ELR (cell line): ENCODE measurements at regions not wholly inside any gene's neighbourhood (a gene's known extent, or its start where the extent isn't known, plus 50 kb on each side); places are given as distances from the start of the nearest gene placed in this dataset.
A peak's percentile ranks its signal among the peaks of the same experiment; 100 is the strongest.
"Not testable (repeated sequence)": the region's sequence is repeated elsewhere in the genome, so short reads cannot be mapped to it uniquely, and the experiment has no call there.

Experiments
- DNase-seq: peaks from one replicate; pipeline ENCODE4 v3.0.0-alpha.2; 2015; ENCODE audit warnings: low read depth

- DNase-seq = peak; percentile 30
Observed at GRCh38 chr17:30686538-30687479, 137.7 kb downstream of the CRLF3 start.

GRCh38 chr17:30682280-30682679 is 142.2 kb downstream of the CRLF3 start:
- DNase-seq = not testable (repeated sequence)

- not testable (repeated sequence) for DNase-seq
Observed at GRCh38 chr17:30680681-30681080, 143.8 kb downstream of the CRLF3 start.

- no peak for DNase-seq
Observed at GRCh38 chr17:30677550-30678249, 146.8 kb downstream of the CRLF3 start.

- peak; percentile 15 for DNase-seq
Observed at GRCh38 chr17:30675777-30676492, 148.6 kb downstream of the CRLF3 start.

DNA sequence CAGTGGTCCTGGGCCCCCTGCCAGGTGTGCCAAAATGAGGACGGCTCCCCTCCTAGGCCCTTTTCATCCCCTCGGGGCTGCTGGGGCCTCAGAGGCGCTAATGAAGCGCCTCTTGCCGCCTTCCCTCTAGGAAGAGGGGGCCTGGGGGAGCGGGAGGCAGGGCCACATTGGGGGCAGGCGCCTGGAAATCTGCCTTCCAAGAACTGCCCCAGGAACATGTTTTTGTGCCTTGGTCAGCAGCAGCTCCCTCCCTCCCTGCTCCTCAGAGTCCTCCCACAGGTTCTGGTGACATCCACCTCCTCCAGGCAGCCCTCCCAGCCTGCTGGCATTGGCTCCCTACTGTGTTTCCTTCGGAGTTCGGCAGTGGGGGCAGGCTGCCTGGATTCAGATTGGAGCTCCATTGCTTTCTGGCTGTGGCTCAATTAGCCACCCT is 155.3 kb downstream of the CRLF3 start:
- DNase-seq = not testable (repeated sequence)

DNA sequence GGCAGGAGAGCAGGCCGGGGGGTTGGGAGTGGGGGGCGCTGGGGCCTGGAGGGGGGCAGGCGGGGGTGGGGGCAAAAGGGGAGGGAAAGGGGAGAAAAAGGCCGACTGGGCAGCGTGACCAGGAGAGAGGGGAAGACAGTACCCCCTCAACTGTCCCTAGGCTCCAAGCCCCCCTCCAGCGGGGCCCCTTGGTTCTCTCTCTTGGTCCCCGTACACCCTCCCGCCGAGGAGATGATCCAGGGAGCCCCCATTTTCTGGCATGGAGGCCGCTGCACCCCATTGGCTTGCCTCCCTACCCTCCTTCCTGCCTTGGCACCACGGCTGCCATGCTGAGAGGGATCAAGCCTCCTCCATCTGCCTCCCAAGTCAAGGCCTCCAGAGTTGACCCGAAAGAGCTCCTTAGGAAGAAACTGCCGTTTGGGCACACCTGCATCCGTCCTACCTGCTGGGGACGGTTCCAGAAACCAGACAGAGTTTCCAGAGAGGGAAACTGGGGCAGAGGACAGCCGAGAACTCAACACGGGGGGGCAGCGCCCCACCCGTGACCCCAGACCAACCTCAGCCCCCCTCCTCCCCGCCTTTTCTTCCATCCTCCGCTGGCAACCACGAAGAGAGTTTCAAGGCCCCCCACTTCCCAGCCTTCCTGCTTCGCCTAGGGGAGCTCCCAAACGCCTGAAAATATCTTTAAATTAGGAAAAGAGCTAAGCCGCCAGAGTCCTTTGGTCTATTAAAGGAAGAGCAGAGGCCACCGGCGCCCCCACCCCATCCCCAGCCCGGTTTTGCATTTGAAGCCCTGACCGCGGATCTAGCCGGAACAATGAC is 155.9 kb downstream of the CRLF3 start:
- DNase-seq = not testable (repeated sequence)

- peak; percentile 78 for DNase-seq
Observed at GRCh38 chr17:30667657-30668359, 156.7 kb downstream of the CRLF3 start.

DNA sequence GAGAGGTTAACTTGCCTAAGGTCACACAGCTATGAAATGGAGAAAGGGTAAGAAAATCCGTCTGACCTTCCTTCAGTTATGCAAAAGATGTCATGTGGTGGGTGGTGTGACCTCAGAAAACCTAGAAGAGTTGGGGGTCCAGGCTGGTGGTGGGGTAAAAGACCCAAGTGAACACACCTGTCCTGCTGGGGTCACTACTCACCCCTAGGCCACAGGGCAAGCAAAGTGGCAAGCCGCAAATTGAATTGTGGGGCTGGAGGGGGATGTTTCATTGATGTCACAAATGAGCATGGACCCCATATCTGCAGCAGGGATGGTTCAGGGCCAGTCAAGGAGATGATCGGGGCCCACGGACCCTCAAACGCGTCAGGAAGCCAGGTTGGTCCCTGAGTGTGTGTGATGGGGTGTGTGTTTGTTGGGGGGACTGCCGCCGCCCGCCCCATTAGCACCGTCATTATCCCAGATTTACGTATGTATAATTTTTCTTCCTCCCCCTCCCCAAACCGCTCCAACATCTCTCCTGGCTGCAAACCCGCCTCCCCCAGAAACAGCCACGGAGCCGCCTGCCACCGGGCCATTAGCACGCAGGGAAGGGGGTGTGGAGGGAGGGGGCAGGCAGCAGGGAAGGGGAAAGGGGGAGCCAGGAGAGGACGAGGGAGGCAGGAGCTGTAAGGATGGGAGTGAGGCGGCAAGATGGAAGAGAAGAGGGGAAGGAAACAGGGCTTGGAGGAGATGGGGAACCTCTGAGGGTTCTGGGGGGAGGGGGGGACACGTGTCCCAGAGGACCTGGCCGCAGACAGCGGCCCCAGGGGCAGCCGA is 157.4 kb downstream of the CRLF3 start:
- not testable (repeated sequence) for DNase-seq

- peak; percentile 21 for DNase-seq
Observed at GRCh38 chr17:30663727-30664455, 160.6 kb downstream of the CRLF3 start.

DNA sequence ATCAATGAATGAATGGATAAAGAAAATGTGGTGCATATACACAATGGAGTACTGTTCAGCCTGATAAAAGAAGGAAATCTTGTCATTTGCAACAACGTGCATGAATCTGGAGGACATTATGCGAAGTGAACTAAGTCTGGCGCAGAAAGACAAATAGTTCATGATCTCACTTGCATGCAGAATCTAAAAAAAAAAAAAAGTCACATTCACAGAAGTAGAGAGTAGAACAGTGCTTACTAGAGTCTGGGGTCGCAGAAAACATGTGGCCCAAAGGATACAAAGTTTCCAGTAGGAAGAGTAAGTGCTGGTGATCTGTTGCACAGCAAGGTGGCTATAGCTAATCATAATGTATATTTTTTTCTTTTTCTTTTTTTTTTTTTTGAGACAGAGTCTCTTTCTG is 167.3 kb downstream of the CRLF3 start:
- DNase-seq = not testable (repeated sequence)

- DNase-seq = not testable (repeated sequence)
Observed at GRCh38 chr17:30653038-30653437, 171.5 kb downstream of the CRLF3 start.

- not testable (repeated sequence) for DNase-seq
Observed at GRCh38 chr17:30650149-30650548, 172.9 kb downstream of the GOSR1 start.

DNA sequence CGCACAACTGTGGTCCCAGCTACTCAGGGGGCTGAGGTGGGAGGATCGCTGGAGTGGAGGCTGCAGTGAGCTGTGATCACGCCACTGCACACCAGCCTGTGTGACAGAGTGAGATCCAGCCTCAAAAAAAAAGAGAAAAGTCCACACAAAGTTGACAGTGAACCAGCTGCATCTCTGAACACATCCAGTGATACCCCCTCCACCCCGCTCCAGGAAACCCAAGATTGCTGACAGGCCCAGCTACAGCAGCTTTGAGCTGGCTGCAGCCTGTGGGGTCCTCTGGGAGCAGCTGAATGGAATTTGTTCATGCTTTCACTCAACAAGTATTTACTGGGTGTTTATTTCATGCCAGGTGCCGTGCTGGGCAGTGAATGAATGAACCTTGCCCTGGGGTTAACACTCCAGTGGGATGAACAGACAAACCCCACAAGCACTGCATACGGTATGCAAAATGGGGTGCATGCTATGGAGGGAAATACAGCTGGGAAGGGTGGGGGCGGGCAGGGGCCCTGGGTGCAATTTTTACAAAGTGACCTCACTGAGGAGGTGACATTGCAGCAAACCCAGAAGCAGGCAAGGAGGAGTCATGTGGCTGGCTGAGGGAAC is 170.9 kb downstream of the GOSR1 start:
- not testable (repeated sequence) for DNase-seq

DNA sequence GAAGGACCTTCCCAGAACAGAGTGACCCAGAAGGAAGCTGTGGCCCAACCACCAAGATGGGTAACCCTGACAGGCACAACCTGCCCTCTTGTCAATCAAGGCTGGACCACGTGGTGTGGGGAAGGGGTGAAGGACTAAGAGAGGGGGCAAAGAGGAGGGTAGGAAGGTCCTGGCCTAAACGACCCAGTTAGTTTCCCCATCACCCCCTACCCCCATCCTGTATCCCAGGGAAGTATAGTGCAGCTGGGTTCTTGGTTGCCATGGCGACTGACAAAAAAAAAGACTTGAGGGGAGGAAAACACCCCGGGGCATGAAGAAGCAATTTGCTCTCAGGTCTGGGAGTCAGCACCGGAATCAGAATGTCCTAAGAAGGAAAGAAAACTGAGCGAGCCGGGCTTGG is 168.7 kb downstream of the GOSR1 start:
- DNase-seq = peak; percentile 23

- not testable (repeated sequence) for DNase-seq
Observed at GRCh38 chr17:30644713-30645112, 167.5 kb downstream of the GOSR1 start.

- DNase-seq = not testable (repeated sequence)
Observed at GRCh38 chr17:30644287-30644686, 167.1 kb downstream of the GOSR1 start.

GRCh38 chr17:30641428-30641827 is 164.2 kb downstream of the GOSR1 start:
- DNase-seq = not testable (repeated sequence)

DNA sequence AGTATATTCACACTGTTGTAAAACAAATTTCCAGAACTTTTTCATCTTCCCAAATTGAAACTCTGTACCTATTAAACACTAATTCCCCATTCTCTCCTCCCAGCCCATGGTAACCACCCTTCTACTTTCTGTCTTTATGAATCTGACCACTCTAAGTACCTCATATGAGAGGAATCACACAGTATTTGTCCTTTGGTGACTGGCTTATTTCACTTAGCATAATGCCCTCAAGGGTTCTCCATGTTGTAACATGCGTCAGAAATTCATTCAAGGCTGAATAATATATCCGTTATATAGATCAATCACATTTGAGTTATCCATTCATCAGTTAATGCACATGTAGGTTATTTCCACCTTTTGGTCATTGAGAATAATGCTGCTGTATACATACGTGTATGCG is 162.2 kb downstream of the GOSR1 start:
- not testable (repeated sequence) for DNase-seq
